ENCODE measurements at regions not wholly inside any gene's neighbourhood (a gene's known extent, or its start where the extent isn't known, plus 50 kb on each side); places are given as distances from the start of the nearest gene placed in this dataset.

GRCh38 chr6:22007469-22007868, 289.4 kb downstream of the PRL start:
- no peak for DNase-seq

DNA sequence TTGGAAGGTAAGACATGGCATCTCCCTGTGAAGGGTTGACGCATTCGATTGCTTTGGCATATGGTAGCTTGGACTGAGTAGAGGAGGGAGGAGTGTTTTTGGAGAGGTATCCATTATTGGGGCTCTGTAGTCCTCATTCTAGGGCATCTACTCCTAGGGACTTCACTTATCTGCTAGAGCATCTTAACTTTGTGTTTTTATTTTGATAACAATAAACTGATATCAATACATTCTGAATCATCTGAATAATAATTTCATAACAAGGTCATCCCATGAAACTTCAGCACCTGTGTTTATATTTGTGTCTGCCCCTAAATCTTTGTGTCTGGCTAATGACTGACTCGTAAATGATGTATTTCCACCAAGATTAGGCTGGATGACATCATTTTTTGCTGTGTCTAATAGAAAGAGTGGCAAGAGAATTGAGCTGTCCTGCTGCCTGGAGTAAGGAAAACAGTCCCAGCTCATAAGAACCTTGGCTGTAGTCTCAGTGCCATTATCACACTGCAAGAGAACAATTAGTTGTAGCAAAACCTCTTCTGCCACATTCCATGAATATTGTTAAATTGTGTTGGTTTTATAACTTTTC, 288.5 kb downstream of the PRL start:
- no peak for DNase-seq

GRCh38 chr6:22010102-22010501, 286.7 kb downstream of the PRL start:
- DNase-seq, result no peak

GRCh38 chr6:22015216-22015615, 281.6 kb downstream of the PRL start:
- no peak for DNase-seq

DNA sequence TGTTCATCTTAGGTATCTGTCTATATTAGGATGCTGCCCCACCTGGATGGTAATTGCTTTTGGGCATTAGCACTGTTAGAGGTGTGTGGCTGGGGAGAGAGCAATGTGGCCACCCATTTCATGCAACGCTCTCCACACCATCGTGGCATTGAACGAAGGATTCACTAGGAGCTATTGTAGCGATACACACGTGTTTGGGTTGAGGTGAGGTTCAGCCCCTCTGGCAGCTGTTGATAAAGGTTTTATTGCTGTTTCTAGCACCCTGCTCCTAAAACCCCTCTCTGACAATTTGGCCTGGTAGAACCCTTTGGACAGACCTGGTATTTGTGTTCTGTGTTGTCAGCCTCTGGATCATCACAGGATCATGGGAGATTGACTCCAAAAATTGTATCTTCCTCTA, 280.9 kb downstream of the PRL start:
- no peak for DNase-seq

DNA sequence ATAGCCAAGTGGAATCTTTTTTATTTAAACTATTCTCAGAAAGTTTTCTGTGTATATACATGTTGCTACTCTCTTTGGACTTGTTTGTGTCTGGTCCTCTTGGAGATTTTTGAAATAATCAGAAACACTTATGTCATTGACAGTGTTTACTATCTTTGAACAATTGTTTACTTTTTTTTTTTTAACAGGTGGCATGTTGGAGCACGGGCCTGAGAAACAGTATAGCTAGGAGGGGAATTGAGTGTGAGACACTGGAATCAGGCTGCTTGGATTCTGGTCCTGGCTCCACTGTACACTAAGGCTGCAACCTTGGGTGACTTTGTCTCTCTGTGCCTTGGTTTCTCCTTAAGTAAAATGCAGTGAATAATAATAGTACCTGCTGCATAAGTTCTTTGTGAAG, 279.6 kb downstream of the PRL start:
- DNase-seq, result no peak

DNA sequence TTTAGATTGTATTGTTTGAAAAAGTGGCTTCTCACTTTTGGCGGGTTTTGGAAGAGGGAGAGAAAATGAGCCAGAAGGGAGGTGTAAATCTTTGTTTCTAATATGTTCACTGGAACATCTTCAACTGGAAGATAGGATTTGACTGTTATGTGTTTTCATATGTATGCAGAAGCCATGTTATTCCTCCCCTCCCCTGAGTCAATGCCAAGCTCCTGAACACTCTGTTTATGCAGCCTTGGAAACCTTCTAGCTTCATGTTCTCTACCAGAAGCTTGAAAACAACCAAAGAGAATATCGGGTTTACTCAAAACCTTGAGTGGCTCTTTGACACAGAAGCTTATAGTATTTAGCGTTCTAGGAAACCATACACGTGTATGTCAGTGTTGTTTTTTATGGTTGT, 279.1 kb downstream of the PRL start:
- DNase-seq, result no peak

DNA sequence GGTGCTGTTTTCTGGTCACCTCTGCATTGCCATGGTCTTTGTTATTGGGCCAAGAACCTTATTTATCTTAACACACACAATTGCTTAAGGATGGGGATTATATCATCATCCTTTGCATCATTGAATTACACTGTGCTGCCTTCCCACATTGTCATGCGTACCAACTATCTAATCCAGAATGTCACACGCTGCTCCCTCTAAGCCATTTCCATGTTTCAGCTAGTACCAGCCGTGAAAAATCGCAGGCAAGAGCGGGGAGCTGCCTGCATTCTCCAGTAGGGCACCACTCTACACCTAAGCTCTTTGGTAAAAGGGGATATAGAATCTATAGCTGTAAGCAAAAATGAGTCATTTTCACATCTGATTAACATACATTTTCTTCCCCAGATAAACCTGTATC, 277.0 kb downstream of the PRL start:
- DNase-seq, result no peak

DNA sequence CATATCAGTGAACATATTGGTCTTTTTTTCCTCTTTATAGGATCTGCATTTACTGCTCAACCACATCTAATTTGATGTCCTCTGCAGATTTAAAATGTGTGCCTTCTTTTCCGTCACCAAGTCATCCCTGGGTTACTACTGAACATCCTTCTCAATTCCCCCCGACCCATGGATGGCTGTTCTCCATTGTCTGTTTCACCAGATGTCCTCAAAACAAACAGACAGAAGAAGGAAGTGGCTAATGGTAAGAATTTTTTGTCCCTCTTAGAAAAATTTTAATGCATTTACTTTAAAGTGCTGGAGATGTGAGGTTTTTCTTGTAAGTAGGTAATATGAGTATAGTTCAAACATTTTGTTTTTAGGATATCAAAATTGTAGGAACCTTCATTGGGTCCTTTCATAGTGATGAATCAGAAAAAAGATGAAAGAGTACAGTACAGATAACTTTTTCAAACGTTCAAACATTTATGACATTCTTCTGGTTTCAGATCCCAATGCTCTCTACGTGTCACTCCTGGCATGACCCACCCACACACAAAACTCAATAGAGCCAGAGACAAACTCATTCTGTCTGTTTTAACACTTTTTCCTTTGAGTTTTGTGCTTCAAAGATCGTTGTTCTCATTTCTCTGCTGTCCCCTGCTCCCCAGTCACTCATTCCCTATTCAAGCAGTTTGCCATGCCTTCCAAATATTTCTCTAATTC, 276.4 kb downstream of the PRL start:
- DNase-seq, result no peak

DNA sequence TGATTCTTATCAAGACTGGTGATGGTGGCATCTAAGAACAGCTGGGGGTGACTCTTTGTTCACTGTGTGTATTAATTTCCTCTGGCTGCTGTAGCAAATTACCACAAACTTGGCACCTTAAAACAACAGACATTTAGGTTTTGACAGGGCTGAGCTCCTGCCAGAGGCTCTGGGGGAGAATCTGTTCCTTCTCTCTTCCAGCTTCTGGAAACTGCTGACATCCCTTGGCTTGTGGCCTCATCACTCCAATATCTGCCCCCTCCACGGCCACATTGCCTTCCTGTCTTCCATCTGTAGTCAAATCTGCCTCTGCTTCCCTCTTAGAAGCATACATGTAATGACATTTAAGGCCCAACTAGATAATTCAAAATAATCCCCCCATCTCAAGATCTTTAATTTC, 274.9 kb downstream of the PRL start:
- no peak for DNase-seq

GRCh38 chr6:22023937-22024336, 272.9 kb downstream of the PRL start:
- no peak for DNase-seq

DNA sequence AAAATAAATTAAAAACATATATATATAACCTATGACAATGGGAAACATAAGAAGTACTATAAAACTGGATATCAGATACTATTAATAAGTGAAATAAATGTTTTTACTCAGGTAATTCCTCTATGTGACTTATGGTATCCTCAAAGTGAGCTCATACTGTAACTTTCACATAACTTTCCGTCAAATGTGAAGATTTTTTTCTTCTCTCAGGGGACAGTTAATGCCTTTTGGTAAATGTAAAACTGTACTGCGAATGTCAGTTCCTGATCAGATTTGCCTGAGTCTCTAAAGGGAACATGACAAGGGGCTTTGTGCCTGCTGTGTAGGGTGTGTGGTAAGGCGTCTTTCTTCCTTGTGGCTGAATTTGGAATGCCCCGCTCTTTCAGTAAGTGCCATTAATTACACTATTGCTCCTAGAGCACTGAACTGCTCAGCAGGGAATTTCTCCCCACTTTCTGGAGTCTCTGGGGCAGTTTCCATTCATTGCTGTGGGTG, 271.8 kb downstream of the PRL start:
- DNase-seq, result no peak

- no peak for DNase-seq
These were observed 271.2 kb downstream of the PRL start for GRCh38 chr6:22025468-22026163.

- DNase-seq, result no peak
These were observed 270.6 kb downstream of the PRL start for GRCh38 chr6:22026164-22026678.

DNA sequence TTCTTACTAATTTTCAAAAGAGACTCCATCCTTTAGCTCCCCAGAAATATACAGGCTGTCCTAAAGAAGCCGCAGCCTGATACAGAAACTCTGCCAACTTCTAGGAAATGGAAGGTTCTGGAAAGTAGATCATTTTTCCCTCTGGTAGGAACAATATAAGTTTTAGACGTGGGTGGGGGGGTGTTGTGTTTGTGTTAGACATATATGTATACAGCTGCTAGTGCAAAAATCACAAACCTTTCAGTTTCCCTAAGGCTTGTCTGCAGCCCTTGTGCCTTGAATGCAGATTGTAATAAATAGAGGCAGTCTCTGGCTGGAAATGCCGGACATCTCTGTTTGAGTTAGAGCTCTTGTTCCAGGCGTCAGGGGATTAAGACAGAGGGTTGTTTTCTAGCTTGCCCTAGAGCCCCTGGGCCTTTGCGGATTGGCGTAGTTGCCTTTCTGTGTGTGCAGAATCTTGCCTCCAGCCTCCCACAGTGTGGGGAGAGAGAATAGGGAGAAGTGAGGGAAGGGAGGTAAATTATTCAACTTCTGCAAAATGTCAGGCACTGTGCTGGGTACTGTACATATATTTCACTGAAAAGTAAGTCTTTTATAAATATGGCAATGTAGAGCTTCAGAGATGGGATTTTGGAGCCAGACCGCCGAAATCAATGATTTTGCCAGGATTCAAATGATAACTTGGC, 269.7 kb downstream of the PRL start:
- no peak for DNase-seq

GRCh38 chr6:22028403-22029090, 268.3 kb downstream of the PRL start:
- no peak for DNase-seq

DNA sequence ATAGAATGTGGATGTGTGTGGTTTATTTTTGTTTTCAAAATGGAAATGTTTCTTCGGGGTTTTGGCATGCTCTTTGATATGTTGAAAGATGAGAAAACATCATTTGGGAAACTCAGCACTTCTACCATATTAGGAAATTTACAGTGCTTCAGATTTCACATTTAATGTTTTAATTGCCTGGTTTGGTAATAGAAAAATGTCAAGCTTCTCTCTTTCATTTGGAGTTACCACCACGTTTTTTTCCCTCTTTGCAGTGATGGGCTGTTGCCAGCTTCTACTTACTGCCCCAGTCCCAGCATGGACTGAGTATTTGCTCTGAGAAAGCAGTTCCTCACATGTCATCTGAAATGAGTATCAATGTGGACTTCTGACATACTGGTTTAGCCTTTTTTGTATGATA, 267.7 kb downstream of the PRL start:
- DNase-seq, result no peak

GRCh38 chr6:22030730-22031619, 265.9 kb downstream of the PRL start:
- no peak for DNase-seq

DNA sequence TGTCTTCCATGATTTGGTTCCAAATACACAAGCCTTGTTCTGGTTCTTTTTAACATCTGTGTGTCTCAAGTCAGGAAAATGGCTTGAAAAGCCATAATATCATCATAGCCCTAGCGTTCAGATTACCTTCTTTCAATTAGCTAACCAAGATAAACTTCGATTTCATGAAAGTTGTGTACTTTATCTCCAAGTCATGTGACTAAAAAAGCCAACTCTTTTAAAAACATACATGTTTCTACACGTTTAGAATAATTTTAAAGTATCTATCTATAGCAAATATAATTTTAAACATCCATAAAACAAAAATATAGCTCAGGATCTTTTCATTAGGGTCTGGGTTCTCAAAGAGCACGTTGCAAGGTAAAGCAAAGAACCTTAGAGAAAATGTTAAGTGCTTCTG, 261.1 kb downstream of the PRL start:
- DNase-seq, result no peak

DNA sequence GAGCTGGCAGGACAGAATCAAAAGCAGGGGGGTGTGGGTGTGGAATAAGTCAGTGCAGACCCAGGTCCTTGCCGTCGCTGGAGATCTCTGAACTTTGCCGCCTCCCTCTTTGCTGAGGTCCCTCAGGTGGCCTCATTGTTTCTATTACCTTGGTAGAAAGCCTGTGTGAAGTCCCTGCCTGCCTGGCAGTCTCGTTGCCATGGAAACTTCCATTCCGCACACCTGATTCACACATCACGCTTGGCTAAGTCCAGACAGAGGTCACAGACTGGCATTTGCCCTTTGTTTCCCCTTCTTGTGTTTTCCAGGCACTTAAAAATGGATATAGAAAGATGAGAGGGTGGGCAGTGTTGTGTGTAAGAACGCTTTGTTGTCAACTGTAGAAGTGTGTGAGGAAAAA, 260.6 kb downstream of the PRL start:
- no peak for DNase-seq

DNA sequence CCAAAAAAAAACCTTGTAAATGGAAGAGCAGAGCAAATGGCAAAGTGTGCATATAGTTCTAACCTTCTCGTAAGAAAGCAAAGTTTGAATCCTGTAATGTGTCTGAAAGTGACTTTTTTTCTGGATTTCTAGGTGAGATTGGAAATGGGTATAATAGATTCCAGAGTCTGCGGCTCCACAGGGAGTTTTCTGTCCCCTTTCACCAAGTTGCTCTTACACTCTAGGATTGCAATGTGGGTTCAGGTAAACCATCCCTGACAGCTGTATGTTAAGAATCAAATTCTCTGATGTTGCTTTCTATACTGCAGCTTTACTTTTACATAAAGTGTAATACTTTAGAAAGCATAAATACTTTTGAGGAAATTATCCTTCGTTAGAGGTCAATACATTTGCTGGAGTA, 260.1 kb downstream of the PRL start:
- DNase-seq, result no peak
